Memory B cell (primary cell): ENCODE measurements at regions not wholly inside any gene's neighbourhood (a gene's known extent, or its start where the extent isn't known, plus 50 kb on each side); places are given as distances from the start of the nearest gene placed in this dataset.

Experiments used
- ATAC-seq: fragments of 150-1000 bp; cut with Tn5 transposase; 2 replicates; pipeline ENCODE4 v1.10.0; 2021; ENCODE audit warnings: low read depth, mild to moderate bottlenecking, moderate library complexity
- DNase-seq, 2 donors: peaks; one replicate each; pipeline ENCODE4 v3.0.0; 2022; ENCODE audit warnings: low spot score in 2 of 2
- H3K27ac Mint-ChIP-seq: one replicate; pipeline ENCODE4 v1.8.0; 2022; ENCODE audit warnings: mild to moderate bottlenecking, moderate library complexity, mixed read lengths
- H3K27me3 Mint-ChIP-seq: one replicate; pipeline ENCODE4 v1.8.0; 2022; ENCODE audit warnings: mixed read lengths
- H3K36me3 Mint-ChIP-seq: one replicate; pipeline ENCODE4 v1.8.0; 2022; ENCODE audit warnings: mild to moderate bottlenecking, mixed read lengths
- H3K4me1 Mint-ChIP-seq: one replicate; pipeline ENCODE4 v1.8.0; 2022; ENCODE audit warnings: mixed read lengths
- H3K4me3 Mint-ChIP-seq: one replicate; pipeline ENCODE4 v1.8.0; 2022; ENCODE audit warnings: mild to moderate bottlenecking, moderate library complexity, mixed read lengths
- H3K9me3 Mint-ChIP-seq: one replicate; pipeline ENCODE4 v1.8.0; 2022; ENCODE audit warnings: mixed read lengths

DNA sequence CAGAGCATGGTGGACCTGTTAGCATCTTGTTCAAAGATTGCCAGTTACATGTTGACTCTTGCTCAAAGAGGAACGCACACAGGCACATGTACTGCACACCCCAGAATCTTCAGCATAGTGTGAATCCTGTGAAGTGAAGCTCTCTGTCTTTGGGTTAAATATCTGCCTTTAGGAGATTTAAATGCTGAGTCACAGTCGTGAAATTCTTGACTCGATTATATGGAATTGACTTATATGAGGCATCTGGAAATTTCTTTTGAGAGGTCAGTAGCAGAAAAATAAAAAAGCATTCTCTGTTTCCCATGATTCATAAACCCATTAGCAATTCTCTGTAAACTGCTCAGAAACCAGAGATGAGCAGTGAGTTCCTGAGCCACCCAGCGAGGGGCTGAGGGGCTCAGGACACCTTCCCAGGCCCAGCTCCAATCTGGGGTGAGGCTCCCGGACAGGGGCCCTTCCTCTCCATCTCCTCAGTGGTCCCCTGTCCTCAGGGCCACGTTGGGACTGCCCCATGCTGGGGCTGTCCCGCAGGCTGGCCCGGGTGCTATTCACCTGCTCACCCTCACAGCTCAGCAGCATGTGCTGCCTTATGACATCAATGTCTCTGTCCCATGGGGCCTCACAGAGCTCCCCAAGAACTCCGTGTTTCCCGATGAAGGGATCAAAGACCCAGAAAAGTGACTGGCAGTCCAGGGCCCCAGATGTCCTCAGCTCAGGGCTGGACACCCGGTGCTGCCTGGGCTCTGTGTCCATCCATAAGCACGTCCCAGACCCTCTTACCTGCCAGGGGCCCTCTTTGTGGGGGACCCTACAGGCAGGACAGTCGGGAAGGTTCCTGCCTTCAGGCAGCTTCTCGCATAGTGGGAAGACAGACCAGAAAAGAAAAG is 50.0 kb upstream of the INSIG1 start:
- no peaks in the 10 kb centered on the region for H3K36me3 Mint-ChIP-seq
- H3K9me3 Mint-ChIP-seq = no peaks in the 10 kb centered on the region
- no peak overlapping the region for H3K27ac Mint-ChIP-seq
- ATAC-seq (no peak), DNase-seq (no peak)
- no peaks in the 10 kb centered on the region for H3K4me1 Mint-ChIP-seq
- H3K4me3 Mint-ChIP-seq = no peak overlapping the region
- H3K27me3 Mint-ChIP-seq = peaks cover 7% of the 10 kb centered on the region
